H9 (cell line): ENCODE measurements at regions not wholly inside any gene's neighbourhood (a gene's known extent, or its start where the extent isn't known, plus 50 kb on each side); places are given as distances from the start of the nearest gene placed in this dataset.
A peak's percentile ranks its signal among the peaks of the same experiment; 100 is the strongest.

ENCODE experiments used
- DNase-seq: peaks from one replicate; pipeline ENCODE4 v3.0.0-alpha.2; 2017
- H2AFZ ChIP-seq: one replicate; pipeline ENCODE4 v1.6.1; 2013; ENCODE audit warnings: mild to moderate bottlenecking, low read length, control low read depth, moderate library complexity
- H2AK5ac ChIP-seq: 2 replicates; pipeline ENCODE4 v1.6.1; 2013; ENCODE audit warnings: low read length, control low read depth, mixed read lengths; ENCODE audit not compliant: insufficient read length
- H2BK120ac ChIP-seq: one replicate; pipeline ENCODE4 v1.6.1; 2013; ENCODE audit warnings: low read depth, mild to moderate bottlenecking, low read length, control low read depth, inconsistent platforms; ENCODE audit not compliant: poor library complexity, severe bottlenecking
- H2BK12ac ChIP-seq: 2 replicates; pipeline ENCODE4 v1.6.1; 2013; ENCODE audit warnings: low read length, control low read depth, mixed read lengths, low read depth; ENCODE audit not compliant: insufficient read length
- H2BK15ac ChIP-seq: 2 replicates; pipeline ENCODE4 v1.6.1; 2013; ENCODE audit warnings: low read depth, low read length, control low read depth
- H2BK20ac ChIP-seq: one replicate; pipeline ENCODE4 v1.6.1; 2013; ENCODE audit warnings: low read depth, mild to moderate bottlenecking, low read length, control low read depth, inconsistent platforms; ENCODE audit not compliant: poor library complexity, severe bottlenecking
- H2BK5ac ChIP-seq: 2 replicates; pipeline ENCODE4 v1.6.1; 2013; ENCODE audit warnings: low read length, control low read depth, mixed read lengths; ENCODE audit not compliant: insufficient read length
- H3K14ac ChIP-seq: 2 replicates; pipeline ENCODE4 v1.6.1; 2013; ENCODE audit warnings: low read length, control low read depth; ENCODE audit not compliant: insufficient read depth
- H3K18ac ChIP-seq: 2 replicates; pipeline ENCODE4 v1.6.1; 2013; ENCODE audit warnings: low read depth, mild to moderate bottlenecking, mixed read lengths, low read length, control low read depth; ENCODE audit not compliant: insufficient read length
- H3K23ac ChIP-seq: 2 replicates; pipeline ENCODE4 v1.6.1; 2013; ENCODE audit warnings: low read length, control low read depth, mixed read lengths, low read depth; ENCODE audit not compliant: insufficient read length
- H3K23me2 ChIP-seq: 2 replicates; pipeline ENCODE4 v1.6.1; 2013; ENCODE audit warnings: low read depth, mild to moderate bottlenecking, mixed read lengths, low read length, control low read depth; ENCODE audit not compliant: insufficient read length, poor library complexity, severe bottlenecking
- H3K27ac ChIP-seq: 2 replicates; pipeline ENCODE4 v1.5.1; 2013; ENCODE audit warnings: low read length, control low read depth, mixed read lengths, low read depth; ENCODE audit not compliant: insufficient read length
- H3K27me3 ChIP-seq: 2 replicates; pipeline ENCODE4 v1.6.1; 2013; ENCODE audit warnings: low read length, control low read depth, inconsistent platforms; ENCODE audit not compliant: insufficient read depth
- H3K4ac ChIP-seq: 2 replicates; pipeline ENCODE4 v1.6.1; 2013; ENCODE audit warnings: low read depth, mild to moderate bottlenecking, control low read depth, inconsistent platforms, low read length, moderate library complexity
- H3K4me1 ChIP-seq: 2 replicates; pipeline ENCODE4 v1.6.1; 2013; ENCODE audit warnings: low read length, control low read depth, inconsistent platforms; ENCODE audit not compliant: insufficient read depth
- H3K4me2 ChIP-seq: 2 replicates; pipeline ENCODE4 v1.6.1; 2013; ENCODE audit warnings: low read length, control low read depth, mixed read lengths; ENCODE audit not compliant: insufficient read length, insufficient read depth
- H3K56ac ChIP-seq: 2 replicates; pipeline ENCODE4 v1.6.1; 2013; ENCODE audit warnings: low read depth, mild to moderate bottlenecking, mixed read lengths, low read length, control low read depth; ENCODE audit not compliant: insufficient read length
- H3K79me1 ChIP-seq: 2 replicates; pipeline ENCODE4 v1.6.1; 2013; ENCODE audit warnings: low read depth, mild to moderate bottlenecking, moderate library complexity, low read length, control low read depth, inconsistent platforms; ENCODE audit not compliant: insufficient read depth, poor library complexity, severe bottlenecking
- H3K79me2 ChIP-seq: 2 replicates; pipeline ENCODE4 v1.6.1; 2013; ENCODE audit warnings: low read length, control low read depth, inconsistent platforms; ENCODE audit not compliant: insufficient read depth
- H3K9ac ChIP-seq: 2 replicates; pipeline ENCODE4 v1.6.1; 2013; ENCODE audit warnings: low read length, control low read depth, mixed read lengths; ENCODE audit not compliant: insufficient read length; ENCODE audit errors: extremely low read depth
- H3K9me3 ChIP-seq: one replicate; pipeline ENCODE4 v1.6.1; 2013; ENCODE audit warnings: low read depth, low read length, inconsistent platforms; ENCODE audit not compliant: control insufficient read depth
- H3T11ph ChIP-seq: one replicate; pipeline ENCODE4 v1.6.1; 2013; ENCODE audit warnings: mild to moderate bottlenecking, low read length, control low read depth, inconsistent platforms
- H4K20me1 ChIP-seq: one replicate; pipeline ENCODE4 v1.6.1; 2013; ENCODE audit not compliant: control insufficient read depth, insufficient read length, insufficient read depth
- H4K5ac ChIP-seq: 2 replicates; pipeline ENCODE4 v1.6.1; 2013; ENCODE audit warnings: low read depth, mild to moderate bottlenecking, mixed read lengths, low read length, control low read depth; ENCODE audit not compliant: insufficient read length
- H4K8ac ChIP-seq: replicated peaks from 2 replicates; pipeline ENCODE4 v1.6.1; 2013; ENCODE audit warnings: low read length, control low read depth, mixed read lengths, low read depth; ENCODE audit not compliant: insufficient read length
- H4K91ac ChIP-seq: 2 replicates; pipeline ENCODE4 v1.6.1; 2013; ENCODE audit warnings: low read depth, mild to moderate bottlenecking, moderate library complexity, mixed read lengths, low read length, control low read depth; ENCODE audit not compliant: insufficient read length
- H3K27ac Mint-ChIP-seq, 3 experiments: 2 replicates in 2 of 3; 3 replicates in 1 of 3; pipeline ENCODE4 v1.8.0; 2020 to 2021; ENCODE audit warnings: mixed read lengths in 3 of 3, mild to moderate bottlenecking in 1 of 3, moderate library complexity in 1 of 3
- H3K27me3 Mint-ChIP-seq: 2 replicates; pipeline ENCODE4 v1.8.0; 2021; ENCODE audit warnings: low read depth, mild to moderate bottlenecking, moderate library complexity, mixed read lengths
- H3K36me3 Mint-ChIP-seq, 3 experiments: 2 replicates in 2 of 3; 3 replicates in 1 of 3; pipeline ENCODE4 v1.8.0; 2020 to 2021; ENCODE audit warnings: low read depth in 3 of 3, mixed read lengths in 3 of 3; ENCODE audit not compliant: insufficient read depth in 1 of 3
- H3K4me1 Mint-ChIP-seq, 2 experiments: 2 replicates each; pipeline ENCODE4 v1.8.0; 2020; ENCODE audit warnings: mixed read lengths in 2 of 2
- H3K4me3 Mint-ChIP-seq, 2 experiments: 2 replicates in 1 of 2; 3 replicates in 1 of 2; pipeline ENCODE4 v1.8.0; 2020 to 2021; ENCODE audit warnings: mild to moderate bottlenecking in 2 of 2, mixed read lengths in 2 of 2, moderate library complexity in 1 of 2
- H3K9me3 Mint-ChIP-seq, 2 experiments: 2 replicates in 1 of 2; 3 replicates in 1 of 2; pipeline ENCODE4 v1.8.0; 2020; ENCODE audit warnings: mild to moderate bottlenecking in 2 of 2, mixed read lengths in 2 of 2, moderate library complexity in 1 of 2
- WGBS: extraction: QIAGEN DNeasy Blood & Tissue Kit; methylation state at CpG from one replicate; pipeline ENCODE4 v1.1.7; 2013; ENCODE audit warnings: missing lambda C conversion rate, low lambda C conversion rate, mixed read lengths; ENCODE audit not compliant: insufficient read length; ENCODE audit errors: extremely low coverage; 5-methylcytosine and 5-hydroxymethylcytosine counted together
- TF ChIP-seq, protein P1 (sequence below): fragments of 200-600 bp; sonication (generic); conservative IDR thresholded peaks from 3 replicates; pipeline ENCODE4 v1.8.0; 2021; ENCODE audit warnings: antibody characterized with exemption, mild to moderate bottlenecking

DNA sequence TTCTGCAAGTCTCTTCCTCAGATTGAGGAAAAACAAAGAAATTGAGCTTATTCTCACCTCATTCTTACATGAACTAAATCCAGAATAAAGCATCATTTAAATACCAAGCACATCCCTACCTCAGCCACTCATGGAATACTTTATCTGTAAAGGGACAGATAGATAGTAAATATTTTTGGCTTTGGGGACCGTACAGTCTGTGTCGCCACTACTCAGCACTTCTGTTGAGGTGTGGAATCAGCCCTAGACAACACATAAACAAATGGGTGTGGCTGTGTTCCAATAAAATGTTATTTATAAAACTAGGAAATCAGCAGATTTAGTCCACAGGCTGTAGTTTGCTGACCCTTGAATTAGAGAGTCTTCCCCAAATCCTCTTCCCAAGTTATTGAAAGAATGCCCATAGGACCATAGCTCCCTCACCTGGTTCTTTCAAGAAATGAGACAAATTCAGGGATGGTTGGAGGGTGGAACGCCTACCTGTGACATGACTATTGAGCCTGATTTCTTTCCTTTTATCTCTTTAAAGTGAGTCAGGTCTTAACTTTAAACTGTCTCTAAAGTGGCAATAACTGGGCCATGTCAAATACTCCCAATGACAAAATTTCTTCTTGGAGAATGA lies 878.5 kb downstream of the USP25 start:
- Histone ChIP-seq H2BK20ac (no peak overlapping the region), H3K79me1 (no peaks in the 10 kb centered on the region), H4K91ac (no peak overlapping the region), H3K9me3 (no peaks in the 10 kb centered on the region), H3K23ac (no peak overlapping the region), H3K4me1 (no peaks in the 10 kb centered on the region), H3K27me3 (no peaks in the 10 kb centered on the region), H3K4ac (no peak overlapping the region), H2BK120ac (no peak overlapping the region), H3K23me2 (no peaks in the 10 kb centered on the region), H3K14ac (no peak overlapping the region), H3T11ph (no peak overlapping the region), H3K9ac (no peak overlapping the region), H4K20me1 (no peaks in the 10 kb centered on the region), H2AFZ (no peak overlapping the region), H3K18ac (no peak overlapping the region), H3K56ac (no peak overlapping the region), H3K27ac (no peak overlapping the region), H4K8ac (no peak overlapping the region), H3K4me2 (no peak overlapping the region), H4K5ac (no peak overlapping the region), H2BK5ac (no peak overlapping the region), H2BK15ac (no peak overlapping the region), H2BK12ac (no peak overlapping the region), H3K79me2 (no peaks in the 10 kb centered on the region), H2AK5ac (no peak overlapping the region)
- Mint-ChIP-seq H3K36me3 (no peaks in the 10 kb centered on the region), H3K4me1 (no peaks in the 10 kb centered on the region; a peak in 1 of 4 replicates), H3K4me3 (no peak overlapping the region), H3K27ac (no peak overlapping the region), H3K27me3 (no peaks in the 10 kb centered on the region), H3K9me3 (no peaks in the 10 kb centered on the region)
- no peak for DNase-seq
- WGBS, result no CpG with 5 or more reads among the region's 3 CpGs
- TF ChIP-seq, protein P1, sequence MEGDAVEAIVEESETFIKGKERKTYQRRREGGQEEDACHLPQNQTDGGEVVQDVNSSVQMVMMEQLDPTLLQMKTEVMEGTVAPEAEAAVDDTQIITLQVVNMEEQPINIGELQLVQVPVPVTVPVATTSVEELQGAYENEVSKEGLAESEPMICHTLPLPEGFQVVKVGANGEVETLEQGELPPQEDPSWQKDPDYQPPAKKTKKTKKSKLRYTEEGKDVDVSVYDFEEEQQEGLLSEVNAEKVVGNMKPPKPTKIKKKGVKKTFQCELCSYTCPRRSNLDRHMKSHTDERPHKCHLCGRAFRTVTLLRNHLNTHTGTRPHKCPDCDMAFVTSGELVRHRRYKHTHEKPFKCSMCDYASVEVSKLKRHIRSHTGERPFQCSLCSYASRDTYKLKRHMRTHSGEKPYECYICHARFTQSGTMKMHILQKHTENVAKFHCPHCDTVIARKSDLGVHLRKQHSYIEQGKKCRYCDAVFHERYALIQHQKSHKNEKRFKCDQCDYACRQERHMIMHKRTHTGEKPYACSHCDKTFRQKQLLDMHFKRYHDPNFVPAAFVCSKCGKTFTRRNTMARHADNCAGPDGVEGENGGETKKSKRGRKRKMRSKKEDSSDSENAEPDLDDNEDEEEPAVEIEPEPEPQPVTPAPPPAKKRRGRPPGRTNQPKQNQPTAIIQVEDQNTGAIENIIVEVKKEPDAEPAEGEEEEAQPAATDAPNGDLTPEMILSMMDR, result peak; percentile 70
